ENCODE measurements at regions not wholly inside any gene's neighbourhood (a gene's known extent, or its start where the extent isn't known, plus 50 kb on each side); places are given as distances from the start of the nearest gene placed in this dataset.

DNA sequence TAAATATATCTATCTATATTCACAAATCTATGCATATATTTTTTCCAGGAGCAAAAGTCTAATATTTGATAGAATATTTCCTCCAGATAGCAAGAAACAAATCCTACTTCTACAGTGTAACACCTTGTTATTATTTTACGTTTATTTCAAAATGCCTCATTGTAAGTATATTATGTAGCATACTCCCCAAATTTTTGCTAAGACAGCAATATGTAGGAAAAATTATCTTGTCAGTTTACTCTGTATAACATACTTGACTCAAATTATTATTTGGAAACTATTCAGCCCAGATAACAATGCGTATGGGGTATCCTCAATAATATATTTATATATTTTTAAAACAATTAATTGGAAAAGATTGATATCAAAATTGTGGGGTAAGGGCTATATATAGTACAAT lies 313.2 kb downstream of the NR4A2 start:
- Mint-ChIP-seq H3K9me3 (no peaks in the 10 kb centered on the region), H3K27me3 (no peaks in the 10 kb centered on the region), H3K36me3 (no peaks in the 10 kb centered on the region), H3K4me3 (no peak overlapping the region), H3K27ac (no peak overlapping the region), H3K4me1 (no peaks in the 10 kb centered on the region)

DNA sequence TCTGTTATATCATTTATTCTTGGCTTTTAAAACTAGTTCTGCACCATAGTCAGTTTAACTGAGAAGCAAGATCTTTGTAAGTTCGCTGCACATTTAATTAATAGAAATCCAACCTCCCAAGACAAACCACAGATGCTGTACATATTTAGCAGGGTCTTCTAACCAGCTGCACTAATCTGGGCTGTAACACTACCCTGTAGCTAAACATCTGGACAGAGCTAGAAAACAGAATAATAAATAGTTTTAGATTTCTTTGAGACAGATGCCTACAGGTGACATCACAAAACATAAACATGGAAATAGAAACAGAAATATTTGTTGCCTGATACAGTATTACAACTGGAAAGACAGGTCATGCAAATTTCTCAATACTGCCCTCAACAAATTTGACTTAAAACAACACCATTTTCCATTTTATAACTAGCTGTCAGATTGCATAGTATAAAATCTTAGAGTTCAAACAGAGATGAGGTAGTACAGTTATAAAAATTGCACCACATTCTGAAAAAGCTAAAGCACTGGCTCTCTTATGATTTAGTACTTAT lies 315.1 kb downstream of the NR4A2 start:
- Mint-ChIP-seq H3K36me3 (no peaks in the 10 kb centered on the region), H3K27me3 (no peaks in the 10 kb centered on the region), H3K9me3 (no peaks in the 10 kb centered on the region), H3K27ac (no peak overlapping the region), H3K4me3 (no peak overlapping the region), H3K4me1 (no peaks in the 10 kb centered on the region)

DNA sequence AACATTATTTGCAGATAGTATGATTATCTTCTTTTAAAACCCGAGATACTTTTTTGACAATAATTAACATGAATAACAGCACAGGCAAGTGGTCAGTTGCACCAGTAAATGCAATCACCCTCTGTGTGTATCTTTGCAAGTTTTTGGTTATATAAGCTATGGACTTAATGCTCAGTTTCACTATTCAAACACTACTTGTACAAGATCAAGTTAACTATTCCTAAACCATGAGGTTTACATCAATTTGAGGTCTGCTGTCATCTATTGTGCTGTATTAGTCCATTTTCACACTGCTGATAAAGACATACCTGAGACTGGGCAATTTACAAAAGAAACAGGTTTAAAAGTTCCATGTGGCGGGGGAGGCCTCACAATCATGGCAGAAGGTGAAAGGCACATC lies 323.2 kb downstream of the NR4A2 start:
- no peaks in the 10 kb centered on the region for H3K36me3 Mint-ChIP-seq
- no peaks in the 10 kb centered on the region for H3K27me3 Mint-ChIP-seq
- H3K4me1 Mint-ChIP-seq = no peaks in the 10 kb centered on the region
- peaks cover 0 to 7% (median 0%) of the 10 kb centered on the region in 3 donors for H3K9me3 Mint-ChIP-seq
- no peak overlapping the region for H3K4me3 Mint-ChIP-seq
- no peak overlapping the region for H3K27ac Mint-ChIP-seq

DNA sequence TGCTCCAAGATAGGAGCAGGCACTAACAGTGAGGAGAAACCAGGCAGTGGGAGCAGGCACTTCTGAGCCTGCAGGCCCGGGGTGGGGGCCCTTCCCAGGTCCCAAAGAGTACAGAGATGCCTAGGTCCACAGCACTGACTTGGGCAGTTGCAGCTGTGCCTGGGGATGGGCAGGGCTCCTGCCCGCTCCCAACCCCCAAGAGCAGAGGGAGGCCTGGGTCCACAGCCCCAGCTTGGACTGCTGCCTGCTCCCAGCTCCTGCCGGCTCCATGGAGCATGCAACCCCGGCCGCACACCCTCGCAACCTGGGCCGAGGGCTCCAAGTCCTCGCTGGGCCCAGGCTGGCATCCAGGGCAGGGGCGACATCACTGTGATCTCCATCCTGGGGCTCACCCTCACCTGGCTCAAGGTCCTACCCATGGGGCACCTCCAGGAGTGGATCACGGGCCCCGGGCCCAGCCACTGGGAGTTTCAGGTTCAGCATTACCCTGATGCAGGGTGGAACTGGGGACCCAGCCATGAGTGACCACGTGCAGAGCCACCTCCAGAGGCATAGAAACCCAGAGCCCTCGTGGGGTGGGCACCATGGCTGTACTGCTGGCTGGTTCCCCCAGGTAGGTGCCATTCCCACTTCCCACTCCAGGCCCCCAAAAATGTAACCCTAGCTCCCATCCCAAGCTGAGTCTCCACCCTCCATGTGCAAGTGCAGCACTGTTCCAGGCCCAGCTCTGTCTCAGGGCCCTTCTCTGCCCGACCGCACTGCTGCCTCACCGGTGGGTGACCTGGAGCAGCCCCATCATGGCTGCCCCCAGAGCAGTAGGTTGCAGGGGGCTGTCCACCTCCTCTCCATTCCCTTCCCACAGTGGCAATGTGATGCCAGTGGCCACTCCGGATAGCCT lies 325.6 kb downstream of the NR4A2 start:
- Mint-ChIP-seq H3K36me3 (no peaks in the 10 kb centered on the region), H3K27me3 (no peaks in the 10 kb centered on the region), H3K4me3 (no peak overlapping the region), H3K4me1 (no peaks in the 10 kb centered on the region), H3K9me3 (peaks cover 0 to 7% (median 0%) of the 10 kb centered on the region in 3 donors), H3K27ac (no peak overlapping the region)

DNA sequence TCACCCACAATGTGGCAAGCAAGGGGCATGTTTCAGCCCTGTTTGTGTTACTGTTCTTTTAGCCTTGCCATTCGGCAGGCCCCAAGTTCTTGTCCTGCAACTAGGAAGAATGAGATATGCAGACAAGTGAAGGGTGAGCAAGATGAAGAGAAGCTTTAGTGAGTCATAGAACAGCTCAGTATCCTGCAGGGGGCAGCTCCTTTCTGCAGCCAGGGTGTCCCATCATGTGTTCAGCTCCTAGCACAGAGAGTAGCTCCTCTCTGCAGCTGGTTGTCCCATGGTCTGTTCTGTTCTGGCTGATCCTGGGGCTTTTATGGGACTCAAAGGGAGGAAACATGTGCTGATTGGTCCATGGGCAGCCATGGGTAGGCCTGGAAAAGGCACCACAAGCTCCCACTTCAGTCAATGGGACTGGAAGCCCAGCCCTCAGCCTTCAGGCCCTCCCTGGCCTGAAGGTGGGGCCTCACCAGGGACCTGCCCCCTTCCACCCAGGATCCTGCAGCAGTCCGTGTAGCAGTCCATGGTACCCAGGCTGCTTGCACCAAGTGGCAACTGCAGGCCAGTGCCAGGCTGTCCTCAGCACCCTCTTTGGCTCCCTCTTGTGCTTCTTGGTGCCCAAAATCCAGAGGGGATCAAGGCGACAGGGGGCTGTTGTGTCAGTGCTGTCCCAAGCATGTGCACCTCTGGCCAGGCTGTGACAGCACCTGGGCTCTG lies 326.4 kb downstream of the NR4A2 start:
- Mint-ChIP-seq H3K4me1 (no peaks in the 10 kb centered on the region), H3K4me3 (no peak overlapping the region), H3K27me3 (no peaks in the 10 kb centered on the region), H3K9me3 (peaks cover 0 to 7% (median 0%) of the 10 kb centered on the region in 3 donors), H3K27ac (no peak overlapping the region), H3K36me3 (no peaks in the 10 kb centered on the region)

DNA sequence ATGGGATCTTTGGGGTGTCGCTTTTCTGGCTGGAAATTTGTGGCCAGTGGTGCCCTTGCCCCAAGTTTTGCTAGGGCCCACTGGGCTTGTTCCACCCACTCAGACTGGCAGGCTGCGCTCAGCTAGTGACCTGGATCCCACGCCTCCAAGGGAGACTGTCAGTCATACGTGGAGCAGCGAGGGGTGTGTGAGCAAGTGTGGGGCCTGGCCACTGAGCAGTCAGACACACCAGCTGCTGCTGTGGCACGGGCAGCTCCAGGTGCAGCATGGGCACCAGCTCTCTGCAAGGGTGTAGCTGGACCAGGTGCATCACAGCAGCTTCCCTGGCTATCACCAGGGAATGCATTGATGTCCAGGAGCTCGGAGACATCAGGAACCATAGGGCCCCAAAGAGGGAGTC lies 327.0 kb downstream of the NR4A2 start:
- no peak overlapping the region for H3K27ac Mint-ChIP-seq
- H3K27me3 Mint-ChIP-seq = no peaks in the 10 kb centered on the region
- peaks cover 0 to 7% (median 0%) of the 10 kb centered on the region in 3 donors for H3K9me3 Mint-ChIP-seq
- no peaks in the 10 kb centered on the region for H3K36me3 Mint-ChIP-seq
- H3K4me3 Mint-ChIP-seq = no peak overlapping the region
- no peaks in the 10 kb centered on the region for H3K4me1 Mint-ChIP-seq

DNA sequence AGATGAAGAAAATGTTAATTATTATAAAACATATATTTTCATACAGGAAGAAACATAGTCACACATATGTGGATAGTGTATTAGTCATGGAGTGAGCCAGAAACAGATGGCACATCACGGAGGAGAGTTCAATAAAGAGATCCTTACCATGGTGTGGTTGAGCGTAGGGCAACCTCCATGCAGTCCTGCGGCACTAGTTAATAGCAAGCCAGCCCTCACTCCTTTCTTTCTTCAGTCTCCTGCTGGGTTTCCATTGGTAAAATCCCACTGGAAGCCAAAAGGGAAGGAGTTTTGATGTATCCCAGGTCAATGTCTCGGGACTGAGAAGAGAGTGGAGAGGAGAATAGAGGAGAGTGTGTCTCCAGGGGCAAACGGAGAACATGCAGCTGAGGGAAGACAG lies 328.1 kb downstream of the NR4A2 start:
- Mint-ChIP-seq H3K27me3 (no peaks in the 10 kb centered on the region), H3K4me1 (no peaks in the 10 kb centered on the region), H3K4me3 (no peak overlapping the region), H3K36me3 (no peaks in the 10 kb centered on the region), H3K9me3 (peaks cover 0 to 2% (median 0%) of the 10 kb centered on the region in 3 donors), H3K27ac (no peak overlapping the region)

DNA sequence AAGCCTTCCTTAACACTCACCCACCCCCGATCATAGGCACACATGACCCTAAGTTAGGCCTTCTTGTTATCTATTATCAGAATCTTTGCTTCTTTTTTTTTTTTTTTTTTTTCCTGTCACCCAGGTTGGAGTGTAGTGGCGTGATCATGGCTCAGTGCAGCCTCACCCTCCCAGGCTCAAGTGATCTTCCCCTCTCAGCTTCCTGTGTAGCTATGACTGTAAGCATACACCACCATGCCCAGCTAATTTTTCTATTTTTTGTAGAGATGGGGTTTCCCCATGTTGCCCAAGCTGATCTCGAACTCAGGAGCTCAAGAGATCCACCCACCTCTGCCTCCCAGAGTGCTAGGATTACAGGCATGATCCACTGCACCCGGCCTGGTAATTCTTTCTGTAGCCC lies 328.7 kb downstream of the NR4A2 start:
- no peaks in the 10 kb centered on the region for H3K4me1 Mint-ChIP-seq
- no peaks in the 10 kb centered on the region for H3K36me3 Mint-ChIP-seq
- no peaks in the 10 kb centered on the region for H3K9me3 Mint-ChIP-seq
- H3K27ac Mint-ChIP-seq = no peak overlapping the region
- H3K27me3 Mint-ChIP-seq = no peaks in the 10 kb centered on the region
- H3K4me3 Mint-ChIP-seq = no peak overlapping the region

DNA sequence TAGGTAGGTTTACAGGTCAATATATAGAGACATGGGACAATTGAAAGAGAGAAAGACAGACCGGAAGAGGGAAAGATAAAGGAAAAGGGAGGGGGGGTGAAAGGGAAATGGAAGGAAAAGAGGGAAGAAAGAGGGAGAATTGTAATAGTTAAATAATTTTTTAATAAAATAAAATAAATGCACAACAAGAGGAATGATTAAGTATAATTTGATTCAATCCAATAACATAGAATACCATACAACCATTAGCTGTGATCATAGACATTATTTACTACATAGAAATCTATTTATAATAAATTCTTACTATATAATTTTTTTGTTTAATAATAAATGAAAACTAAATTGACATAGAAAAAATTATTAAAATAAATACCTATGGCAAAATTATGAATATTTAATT lies 330.7 kb downstream of the NR4A2 start:
- Mint-ChIP-seq H3K4me3 (no peak overlapping the region), H3K27me3 (no peaks in the 10 kb centered on the region), H3K36me3 (no peaks in the 10 kb centered on the region), H3K27ac (no peak overlapping the region), H3K9me3 (no peaks in the 10 kb centered on the region), H3K4me1 (no peaks in the 10 kb centered on the region)

DNA sequence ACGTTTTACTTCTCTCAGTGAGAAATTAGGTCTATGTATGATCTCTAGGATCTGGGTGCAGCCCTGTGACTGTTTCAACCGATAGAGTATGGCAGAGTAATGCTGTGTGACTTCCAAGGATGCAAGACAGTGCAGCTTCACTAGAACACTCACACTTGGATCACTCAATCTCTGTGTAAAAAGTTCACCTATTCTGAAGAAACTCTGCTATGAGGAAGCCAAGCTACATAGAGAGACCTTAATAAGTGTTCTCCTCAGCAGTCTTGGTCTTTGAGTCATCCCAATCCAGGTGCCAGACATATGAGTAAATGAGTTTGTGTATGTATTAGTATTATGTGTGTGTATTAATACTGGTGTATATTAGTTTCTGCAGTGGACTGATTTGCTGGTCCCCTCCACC lies 335.0 kb downstream of the NR4A2 start:
- no peaks in the 10 kb centered on the region for H3K27me3 Mint-ChIP-seq
- no peak overlapping the region for H3K4me3 Mint-ChIP-seq
- H3K36me3 Mint-ChIP-seq = no peaks in the 10 kb centered on the region
- H3K27ac Mint-ChIP-seq = no peak overlapping the region
- H3K4me1 Mint-ChIP-seq = no peaks in the 10 kb centered on the region
- H3K9me3 Mint-ChIP-seq = peaks cover 0 to 4% (median 0%) of the 10 kb centered on the region in 3 donors

DNA sequence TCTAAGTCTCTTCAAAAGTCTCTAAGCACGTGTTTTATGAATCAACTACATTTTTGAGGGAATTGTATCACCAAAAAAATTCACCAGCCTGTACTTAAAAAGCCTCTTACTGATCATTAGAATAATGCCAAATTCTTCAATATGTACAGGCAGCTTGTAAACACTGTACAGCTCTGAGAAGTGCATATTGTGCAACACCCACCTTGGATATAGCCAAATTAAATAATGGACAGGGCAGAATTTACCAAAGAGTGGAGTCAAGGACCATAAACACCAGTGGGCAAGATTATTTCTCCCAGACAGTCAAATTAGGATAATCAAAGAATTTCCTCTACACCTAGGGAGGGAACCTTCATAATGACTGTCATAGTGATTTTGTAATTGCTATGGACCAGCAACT lies 338.2 kb downstream of the NR4A2 start:
- H3K36me3 Mint-ChIP-seq = no peaks in the 10 kb centered on the region

DNA sequence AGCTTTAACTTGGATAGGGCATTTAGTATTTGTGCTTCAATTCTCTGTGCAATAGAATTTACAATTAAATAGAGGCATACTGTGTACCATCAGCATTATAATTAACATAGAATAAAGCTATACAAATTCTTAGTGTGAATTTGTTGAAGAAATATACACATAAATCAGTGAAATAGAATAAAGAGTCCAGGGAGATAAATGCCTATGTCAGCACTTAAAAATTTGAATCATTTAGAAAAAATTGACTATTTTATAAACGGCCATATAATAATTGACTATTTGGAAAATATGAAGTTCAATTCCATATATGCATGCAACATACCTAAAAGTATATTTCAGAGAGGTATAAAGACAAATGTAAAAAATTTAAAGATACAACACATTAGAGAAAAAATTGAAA lies 348.7 kb downstream of the NR4A2 start:
- no peak overlapping the region for H3K27ac Mint-ChIP-seq
- no peaks in the 10 kb centered on the region for H3K36me3 Mint-ChIP-seq
- H3K4me1 Mint-ChIP-seq = peaks cover 0 to 3% (median 0%) of the 10 kb centered on the region in 3 donors
- H3K9me3 Mint-ChIP-seq = no peaks in the 10 kb centered on the region
- no peak overlapping the region for H3K4me3 Mint-ChIP-seq
- H3K27me3 Mint-ChIP-seq = no peaks in the 10 kb centered on the region

More for the DNA sequence above, 338.2 kb downstream of the NR4A2 start:
- H3K4me1 Mint-ChIP-seq = no peaks in the 10 kb centered on the region
- H3K9me3 Mint-ChIP-seq = peaks cover 0 to 4% (median 0%) of the 10 kb centered on the region in 3 donors
- no peak overlapping the region for H3K4me3 Mint-ChIP-seq
- H3K27ac Mint-ChIP-seq = no peak overlapping the region
- no peaks in the 10 kb centered on the region for H3K27me3 Mint-ChIP-seq

DNA sequence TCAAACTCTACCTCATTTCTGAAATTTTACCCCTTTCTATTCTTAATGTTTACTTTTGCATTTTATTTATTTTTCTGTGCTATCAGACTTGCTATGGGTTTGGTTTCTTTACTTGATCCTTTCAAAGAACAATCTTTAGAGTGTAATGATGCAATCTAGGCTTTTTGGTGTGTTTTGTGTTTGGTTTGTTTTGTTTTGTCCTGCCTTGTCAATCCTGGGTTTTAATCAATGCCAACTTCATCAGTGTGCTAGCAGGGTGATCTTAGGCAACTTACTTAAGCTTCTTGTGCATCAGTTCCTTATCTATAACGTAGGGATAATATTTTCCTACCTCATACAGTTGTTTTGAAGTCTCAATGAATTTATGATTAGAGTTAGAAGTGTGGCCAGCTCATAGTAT lies 350.4 kb downstream of the NR4A2 start:
- Mint-ChIP-seq H3K9me3 (no peaks in the 10 kb centered on the region), H3K27me3 (no peaks in the 10 kb centered on the region), H3K36me3 (no peaks in the 10 kb centered on the region), H3K27ac (no peak overlapping the region), H3K4me3 (no peak overlapping the region), H3K4me1 (peaks cover 0 to 3% (median 0%) of the 10 kb centered on the region in 3 donors)

DNA sequence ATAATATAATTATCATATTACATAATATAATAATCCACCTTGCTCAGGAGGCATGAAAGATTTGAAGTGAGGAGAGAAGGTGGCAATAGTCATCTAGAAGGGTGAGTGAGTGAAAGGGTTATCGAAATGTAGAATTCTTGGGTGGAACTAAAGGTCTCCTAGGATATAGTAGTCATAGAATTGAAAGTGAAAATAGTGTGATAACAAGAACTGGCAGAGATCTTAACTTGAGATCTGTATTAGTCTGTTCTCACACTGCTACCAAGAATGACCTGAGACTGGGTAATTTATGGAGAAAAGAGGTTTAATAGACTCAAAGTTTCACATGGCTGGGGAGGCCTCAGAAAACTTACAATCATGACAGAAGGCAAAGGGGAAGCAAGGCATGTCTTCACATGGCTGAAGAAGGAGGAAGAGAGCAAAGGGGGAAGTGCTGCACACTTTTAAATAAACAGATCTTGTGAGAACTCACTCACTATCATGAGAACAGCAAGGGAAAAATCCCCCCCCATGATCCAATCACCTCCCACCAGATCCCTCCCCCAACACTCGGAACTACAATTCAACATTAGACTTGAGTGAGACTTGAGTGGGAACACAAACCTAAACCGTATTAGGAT lies 351.5 kb downstream of the NR4A2 start:
- H3K4me1 Mint-ChIP-seq = peaks cover 0 to 3% (median 0%) of the 10 kb centered on the region in 3 donors
- no peak overlapping the region for H3K27ac Mint-ChIP-seq
- H3K4me3 Mint-ChIP-seq = no peak overlapping the region
- no peaks in the 10 kb centered on the region for H3K36me3 Mint-ChIP-seq
- no peaks in the 10 kb centered on the region for H3K9me3 Mint-ChIP-seq
- H3K27me3 Mint-ChIP-seq = no peaks in the 10 kb centered on the region

DNA sequence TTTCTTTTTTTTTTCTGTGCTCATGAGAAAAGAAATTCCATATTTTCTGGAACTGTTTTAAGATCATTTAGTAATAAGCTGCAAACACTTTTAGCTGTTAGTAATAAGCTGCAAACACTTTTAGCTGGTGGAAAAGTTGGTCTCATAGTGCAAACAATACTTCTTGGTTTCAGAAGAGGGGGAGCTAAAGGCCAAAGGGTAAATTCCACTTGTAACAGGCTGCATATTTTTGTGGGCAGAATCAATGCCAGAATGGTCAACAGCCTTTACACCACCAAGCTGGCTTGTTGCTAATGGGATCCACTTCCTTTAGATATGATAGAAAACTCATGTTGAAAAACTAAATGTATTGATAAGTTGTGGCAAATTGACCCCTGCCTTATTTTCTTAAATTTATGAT lies 356.8 kb downstream of the NR4A2 start:
- no peaks in the 10 kb centered on the region for H3K27me3 Mint-ChIP-seq
- no peaks in the 10 kb centered on the region for H3K36me3 Mint-ChIP-seq

More for the DNA sequence above, 356.8 kb downstream of the NR4A2 start:
- Mint-ChIP-seq H3K9me3 (no peaks in the 10 kb centered on the region), H3K27ac (no peak overlapping the region), H3K4me3 (no peak overlapping the region), H3K4me1 (no peaks in the 10 kb centered on the region)
